ENCODE measurements at regions not wholly inside any gene's neighbourhood (a gene's known extent, or its start where the extent isn't known, plus 50 kb on each side); places are given as distances from the start of the nearest gene placed in this dataset.

DNA sequence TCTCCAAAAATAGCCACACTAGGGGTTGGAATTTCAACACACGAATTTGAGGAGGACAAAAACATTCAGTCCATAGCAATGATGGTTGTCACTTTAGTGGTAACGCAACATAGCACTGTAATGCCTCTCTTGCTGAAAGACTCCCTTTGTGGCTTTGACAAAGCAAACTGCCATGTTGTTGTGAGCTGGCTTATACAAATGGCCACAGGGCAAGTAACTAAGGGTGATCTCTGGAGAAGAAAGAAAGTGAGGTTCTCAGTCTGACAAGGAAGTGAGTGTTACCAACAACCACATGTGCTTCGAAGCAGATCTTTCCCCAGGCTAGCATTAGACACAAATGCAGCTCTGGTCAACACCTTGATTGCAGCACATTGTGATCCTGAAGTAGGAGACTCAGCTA, 79.1 kb upstream of the PCDH17 start:
- no peak for DNase-seq (ENCODE audit: low read depth in 1 of 2, low spot score in 2 of 2)
- H4K8ac ChIP-seq (ENCODE audit: extremely low read depth, insufficient read depth, low read length) = no peak overlapping the region
- H3K23me2 ChIP-seq (ENCODE audit: low read depth, low read length) = no peaks in the 10 kb centered on the region
- H3K23ac ChIP-seq (ENCODE audit: insufficient read length) = no peak overlapping the region
- no peaks in the 10 kb centered on the region for H3K4me1 ChIP-seq (replicated peaks in 1 of 4; ENCODE audit: control insufficient read depth in 3 of 4, insufficient read depth in 4 of 4, low read length in 3 of 4)
- no peak overlapping the region for H3K27ac ChIP-seq (ENCODE audit: low read depth, low read length)
- no peak overlapping the region for H2BK120ac ChIP-seq (replicated peaks; ENCODE audit: low read depth, low read length)
- H4K91ac ChIP-seq (replicated peaks; ENCODE audit: insufficient read length, low read length) = no peak overlapping the region
- no peaks in the 10 kb centered on the region for H3K79me1 ChIP-seq (ENCODE audit: low read depth, low read length)
- no peaks in the 10 kb centered on the region for H4K20me1 ChIP-seq (replicated peaks in 1 of 2; ENCODE audit: control insufficient read depth in 1 of 2, insufficient read depth in 2 of 2, low read length in 2 of 2)
- 94% methylated on average over 3 of the region's 3 CpGs; no CpG with 5 or more reads in 1 of the 2 experiments for WGBS, 2 experiments (ENCODE audit: extremely low coverage in 1 of 2, insufficient coverage in 1 of 2, insufficient read length in 1 of 2, insufficient replicate concordance in 2 of 2, low coverage in 1 of 2, low lambda C conversion rate in 2 of 2, missing lambda C conversion rate in 1 of 2)
- H2AFZ ChIP-seq (ENCODE audit: low read length) = peak overlapping the region; percentile 30; the same call in 1 of the 2 replicates
- H2BK5ac ChIP-seq (ENCODE audit: low read depth, low read length) = no peak overlapping the region
- no peak for FAIRE-seq
- peaks cover 0 to 3% of the 10 kb centered on the region in 2 experiments; a peak in 1 of 4 replicates for H3K9me3 ChIP-seq (ENCODE audit: insufficient read depth in 2 of 2, low read depth in 1 of 2, low read length in 1 of 2)
- no peak overlapping the region for H2BK20ac ChIP-seq (ENCODE audit: low read length)
- POLR2A ChIA-PET (ENCODE audit: partially characterized antibody) = no interaction called here
- no peaks in the 10 kb centered on the region for H3K79me2 ChIP-seq (ENCODE audit: control insufficient read depth in 1 of 2, insufficient read depth in 2 of 2, low read length in 2 of 2)
- no peak overlapping the region for H4K5ac ChIP-seq (ENCODE audit: insufficient read length, low read depth, low read length)
- TF ChIP-seq BCL11A (IDR thresholded peaks at IDR 0.05; ENCODE audit: low read depth in 2 of 2, low read length in 2 of 2) (no peak), GABPA (IDR thresholded peaks at IDR 0.05; ENCODE audit: borderline replicate concordance, insufficient read depth, low read length) (no peak), SAP30 (IDR thresholded peaks at IDR 0.05; ENCODE audit: insufficient read depth, insufficient replicate concordance, low read length) (no peak), KDM4A (IDR thresholded peaks at IDR 0.05; ENCODE audit: low read depth, low read length, severe bottlenecking) (no peak), JUND (IDR thresholded peaks at IDR 0.05; ENCODE audit: low read length) (no peak), CHD2 (IDR thresholded peaks at IDR 0.05; ENCODE audit: low read length) (no peak), TBP (IDR thresholded peaks at IDR 0.05; ENCODE audit: low read depth, low read length) (no peak), TAF7 (optimal IDR thresholded peaks at IDR 0.05; ENCODE audit: borderline replicate concordance, low read depth, low read length) (no peak), FOSL1 (IDR thresholded peaks at IDR 0.05; ENCODE audit: insufficient read depth, low read depth, low read length) (no peak), EZH2 (IDR thresholded peaks at IDR 0.05; ENCODE audit: low read depth, low read length, severe bottlenecking) (no peak), SRF (IDR thresholded peaks at IDR 0.05; ENCODE audit: low read depth, low read length) (no peak), GTF2F1 (IDR thresholded peaks at IDR 0.05; ENCODE audit: borderline replicate concordance, low read depth, low read length) (no peak)
- CTCF ChIA-PET (ENCODE audit: partially characterized antibody) = no interaction called here
- H3K14ac ChIP-seq (ENCODE audit: insufficient read length) = no peak overlapping the region
- H3K4me3 ChIP-seq (ENCODE audit: extremely low read depth in 1 of 4, insufficient read depth in 2 of 4, low read depth in 3 of 4, low read length in 4 of 4) = no peak overlapping the region
- no peak overlapping the region for H2BK12ac ChIP-seq (ENCODE audit: low read depth, low read length)
- H3K27me3 ChIP-seq (replicated peaks in 1 of 4; ENCODE audit: control insufficient read depth in 3 of 4, extremely low read depth in 1 of 4, insufficient read depth in 3 of 4, low read length in 3 of 4) = no peaks in the 10 kb centered on the region
- no peak overlapping the region for H3K4ac ChIP-seq (replicated peaks; ENCODE audit: insufficient read length, low read depth, low read length)
- no peak overlapping the region for H2BK15ac ChIP-seq (ENCODE audit: low read length)
- no peak overlapping the region for H2AK5ac ChIP-seq (ENCODE audit: low read depth, low read length)
- no peaks in the 10 kb centered on the region for H3K36me3 ChIP-seq (ENCODE audit: control insufficient read depth in 2 of 4, insufficient read depth in 4 of 4, low read length in 3 of 4)
- H3K18ac ChIP-seq (ENCODE audit: extremely low read depth, low read length) = no peak overlapping the region
- no peak overlapping the region for H3K9ac ChIP-seq (replicated peaks in 1 of 4; ENCODE audit: extremely low read depth in 1 of 4, low read depth in 3 of 4, low read length in 3 of 4)
- H3K56ac ChIP-seq (replicated peaks; ENCODE audit: insufficient read length, low read depth, low read length) = no peak overlapping the region
- no peak overlapping the region for H3K4me2 ChIP-seq (ENCODE audit: insufficient read depth in 1 of 2, low read depth in 2 of 2, low read length in 2 of 2)

All from H1 (cell line).